ENCODE measurements at regions not wholly inside any gene's neighbourhood (a gene's known extent, or its start where the extent isn't known, plus 50 kb on each side); places are given as distances from the start of the nearest gene placed in this dataset.

DNA sequence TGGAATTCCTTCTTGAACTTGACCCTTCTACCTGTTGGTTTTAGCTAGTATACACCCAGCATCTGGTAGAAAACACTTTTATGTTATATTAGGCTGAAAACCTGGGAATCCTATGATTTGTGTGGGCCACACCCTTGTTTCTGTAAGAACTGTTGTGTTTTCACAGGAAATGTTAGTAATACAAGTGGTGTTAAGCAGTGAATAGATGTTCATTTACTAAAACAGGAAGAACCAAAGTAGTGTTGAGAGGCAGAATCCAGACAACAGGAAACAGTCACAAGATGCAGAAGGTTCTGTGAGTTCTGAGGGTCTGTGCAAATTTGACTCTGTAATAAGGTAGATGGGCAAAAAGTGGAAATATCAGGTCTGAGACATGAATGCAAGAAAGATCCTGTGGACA is 73.0 kb upstream of the RAI14 start:
- Histone ChIP-seq H3K4me1 (replicated peaks in 1 of 2) (peaks cover 0 to 9% of the 10 kb centered on the region in 2 donors), H3K36me3 (replicated peaks in 1 of 2) (no peaks in the 10 kb centered on the region), H3K9me3 (replicated peaks in 1 of 3) (no peaks in the 10 kb centered on the region), H3K27me3 (no peaks in the 10 kb centered on the region), H3K4me3 (no peak overlapping the region), H3K27ac (no peak overlapping the region)
- intact Hi-C loops (cut with DNase I): no loop called here
- no peak for DNase-seq
- no peak for TF ChIP-seq POLR2A (IDR thresholded peaks at IDR 0.05)
- TF ChIP-seq, protein P1, sequence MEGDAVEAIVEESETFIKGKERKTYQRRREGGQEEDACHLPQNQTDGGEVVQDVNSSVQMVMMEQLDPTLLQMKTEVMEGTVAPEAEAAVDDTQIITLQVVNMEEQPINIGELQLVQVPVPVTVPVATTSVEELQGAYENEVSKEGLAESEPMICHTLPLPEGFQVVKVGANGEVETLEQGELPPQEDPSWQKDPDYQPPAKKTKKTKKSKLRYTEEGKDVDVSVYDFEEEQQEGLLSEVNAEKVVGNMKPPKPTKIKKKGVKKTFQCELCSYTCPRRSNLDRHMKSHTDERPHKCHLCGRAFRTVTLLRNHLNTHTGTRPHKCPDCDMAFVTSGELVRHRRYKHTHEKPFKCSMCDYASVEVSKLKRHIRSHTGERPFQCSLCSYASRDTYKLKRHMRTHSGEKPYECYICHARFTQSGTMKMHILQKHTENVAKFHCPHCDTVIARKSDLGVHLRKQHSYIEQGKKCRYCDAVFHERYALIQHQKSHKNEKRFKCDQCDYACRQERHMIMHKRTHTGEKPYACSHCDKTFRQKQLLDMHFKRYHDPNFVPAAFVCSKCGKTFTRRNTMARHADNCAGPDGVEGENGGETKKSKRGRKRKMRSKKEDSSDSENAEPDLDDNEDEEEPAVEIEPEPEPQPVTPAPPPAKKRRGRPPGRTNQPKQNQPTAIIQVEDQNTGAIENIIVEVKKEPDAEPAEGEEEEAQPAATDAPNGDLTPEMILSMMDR (IDR thresholded peaks at IDR 0.05): no peak

DNA sequence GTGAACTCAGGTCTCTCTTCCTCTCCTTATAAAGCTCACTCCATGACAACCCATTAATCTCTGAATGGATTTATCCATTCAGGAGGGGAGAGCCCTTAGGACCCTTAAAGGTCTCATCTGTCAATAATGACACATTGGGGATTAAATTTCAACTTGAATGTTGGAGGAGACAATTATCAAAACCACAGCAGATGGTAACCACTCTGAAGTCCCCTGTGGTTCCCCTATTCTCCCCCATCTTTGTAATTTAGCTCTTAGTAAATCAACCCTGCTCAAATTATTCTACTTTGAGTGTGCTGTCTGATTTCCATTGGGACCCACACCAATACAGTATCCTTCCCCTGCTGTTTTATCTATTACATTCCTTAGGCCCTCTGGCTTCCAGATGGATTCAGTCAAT is 72.0 kb upstream of the RAI14 start:
- Histone ChIP-seq H3K4me1 (replicated peaks in 1 of 2) (peaks cover 0 to 9% of the 10 kb centered on the region in 2 donors), H3K27me3 (no peaks in the 10 kb centered on the region), H3K36me3 (replicated peaks in 1 of 2) (no peaks in the 10 kb centered on the region), H3K4me3 (no peak overlapping the region), H3K27ac (no peak overlapping the region), H3K9me3 (replicated peaks in 1 of 3) (no peaks in the 10 kb centered on the region)
- DNase-seq: no peak
- intact Hi-C loops (cut with DNase I): no loop called here
- TF ChIP-seq, protein P1 (IDR thresholded peaks at IDR 0.05): no peak
- no peak for TF ChIP-seq POLR2A (IDR thresholded peaks at IDR 0.05)

DNA sequence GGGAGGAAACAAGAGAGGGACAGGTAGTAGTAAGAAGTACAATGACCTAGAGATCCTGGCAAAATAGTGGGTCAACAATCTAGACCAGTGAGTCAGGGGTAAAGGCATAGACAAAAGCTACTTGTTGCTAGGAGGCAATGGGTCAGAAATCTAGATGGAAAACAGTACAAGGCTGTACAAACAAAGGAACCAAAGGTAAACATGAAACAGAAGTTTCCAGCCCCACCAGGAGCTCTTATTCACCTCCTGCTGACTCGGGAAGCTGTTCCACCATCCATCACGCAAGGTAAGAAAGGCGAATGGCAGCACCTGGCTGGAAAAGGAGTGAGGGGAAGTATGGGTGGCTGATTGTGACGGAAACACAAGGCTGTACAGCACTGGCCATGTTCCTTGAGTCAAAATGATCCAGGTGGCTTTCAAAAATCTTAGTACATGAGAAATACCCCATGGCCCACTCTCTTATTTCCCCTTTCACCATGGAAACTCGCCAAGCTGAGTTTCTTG is 70.5 kb upstream of the RAI14 start:
- H3K27ac ChIP-seq: no peak overlapping the region
- no peaks in the 10 kb centered on the region for H3K27me3 ChIP-seq
- WGBS, 4 donors: 84 to 95% (median 87%) methylated on average over 5 of the region's 5 CpGs
- no peaks in the 10 kb centered on the region for H3K36me3 ChIP-seq (replicated peaks in 1 of 2)
- H3K9me3 ChIP-seq (replicated peaks in 1 of 3): no peaks in the 10 kb centered on the region
- TF ChIP-seq, protein P1 (IDR thresholded peaks at IDR 0.05): no peak
- TF ChIP-seq POLR2A (IDR thresholded peaks at IDR 0.05): no peak
- H3K4me1 ChIP-seq (replicated peaks in 1 of 2): peaks cover 0 to 9% of the 10 kb centered on the region in 2 donors
- intact Hi-C loops (cut with DNase I): no loop called here
- DNase-seq: no peak
- no peak overlapping the region for H3K4me3 ChIP-seq

DNA sequence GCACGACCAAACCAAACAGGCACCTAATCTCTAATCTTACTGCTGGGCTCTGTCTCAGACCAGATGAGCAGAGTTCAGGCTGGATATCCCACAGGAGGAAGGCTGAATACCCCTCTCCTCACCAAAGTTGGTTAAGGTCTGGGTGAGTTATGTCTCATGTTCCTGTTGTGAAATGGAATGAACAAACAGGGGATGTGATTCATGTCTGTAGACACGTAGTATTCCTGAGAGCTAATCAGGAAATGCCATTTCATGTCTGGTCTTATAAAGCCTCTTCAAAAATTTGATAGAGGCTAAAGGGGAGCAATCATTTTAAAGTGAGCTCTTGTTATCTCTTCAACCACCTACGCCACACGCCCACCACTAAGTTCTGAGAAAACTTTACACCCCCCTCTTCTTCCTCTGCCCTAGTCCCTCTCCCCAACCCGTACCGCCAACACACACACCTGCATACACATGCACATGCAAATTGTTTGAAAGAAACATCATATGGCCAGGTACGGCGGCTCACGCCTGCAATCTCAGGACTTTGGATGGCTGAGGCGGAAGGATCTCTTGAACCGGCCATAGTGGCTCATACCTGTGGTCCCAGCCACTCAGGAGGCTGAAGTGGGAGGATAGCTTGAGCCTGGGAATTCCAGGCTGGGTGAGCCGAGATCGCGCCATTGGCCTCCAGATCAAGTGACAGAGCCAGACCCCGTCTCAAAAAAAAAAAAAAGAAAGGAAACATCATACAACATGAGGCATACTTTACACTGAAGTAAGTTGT is 69.8 kb upstream of the RAI14 start:
- Histone ChIP-seq H3K36me3 (replicated peaks in 1 of 2) (no peaks in the 10 kb centered on the region), H3K27ac (no peak overlapping the region), H3K27me3 (no peaks in the 10 kb centered on the region), H3K4me3 (no peak overlapping the region), H3K4me1 (replicated peaks in 1 of 2) (peaks cover 0 to 9% of the 10 kb centered on the region in 2 donors), H3K9me3 (replicated peaks in 1 of 3) (no peaks in the 10 kb centered on the region)
- no peak for DNase-seq
- TF ChIP-seq POLR2A (IDR thresholded peaks at IDR 0.05): no peak
- TF ChIP-seq, protein P1 (IDR thresholded peaks at IDR 0.05): no peak
- intact Hi-C loops (cut with DNase I): no loop called here
- 84 to 90% (median 89%) methylated on average over 15 of the region's 15 CpGs for WGBS, 4 donors

Measured in adrenal gland (tissue), 9 donors.